ENCODE measurements at regions not wholly inside any gene's neighbourhood (a gene's known extent, or its start where the extent isn't known, plus 50 kb on each side); places are given as distances from the start of the nearest gene placed in this dataset.

- in situ Hi-C loops (cut with MboI; ENCODE audit: low sequenced_read_pairs), result no loop called here
These were observed 131.6 kb upstream of the BMP4 start for GRCh38 chr14:54088271-54088670.

GRCh38 chr14:54090274-54090673, 133.6 kb upstream of the BMP4 start:
- in situ Hi-C loops (cut with MboI; ENCODE audit: low sequenced_read_pairs), result no loop called here

- in situ Hi-C loops (cut with MboI; ENCODE audit: low sequenced_read_pairs), result no loop called here
These were observed 138.1 kb upstream of the BMP4 start for GRCh38 chr14:54094765-54095164.

GRCh38 chr14:54098536-54098935, 141.9 kb upstream of the BMP4 start:
- in situ Hi-C loops (cut with MboI; ENCODE audit: low sequenced_read_pairs), result no loop called here

GRCh38 chr14:54102051-54102456, 145.4 kb upstream of the BMP4 start:
- in situ Hi-C loops (cut with MboI; ENCODE audit: low sequenced_read_pairs), result no loop called here

- in situ Hi-C loops (cut with MboI; ENCODE audit: low sequenced_read_pairs), result no loop called here
These were observed 145.9 kb upstream of the BMP4 start for GRCh38 chr14:54102530-54102929.

GRCh38 chr14:54104601-54105145, 148.0 kb upstream of the BMP4 start:
- in situ Hi-C loops (cut with MboI; ENCODE audit: low sequenced_read_pairs), result no loop called here

- in situ Hi-C loops (cut with MboI; ENCODE audit: low sequenced_read_pairs), result no loop called here
These were observed 148.8 kb upstream of the BMP4 start for GRCh38 chr14:54105406-54105805.

- in situ Hi-C loops (cut with MboI; ENCODE audit: low sequenced_read_pairs), result no loop called here
These were observed 149.3 kb upstream of the BMP4 start for GRCh38 chr14:54105898-54106297.

- in situ Hi-C loops (cut with MboI; ENCODE audit: low sequenced_read_pairs), result no loop called here
These were observed 150.2 kb upstream of the BMP4 start for GRCh38 chr14:54106661-54107377.

- in situ Hi-C loops (cut with MboI; ENCODE audit: low sequenced_read_pairs), result no loop called here
These were observed 152.2 kb upstream of the BMP4 start for GRCh38 chr14:54108481-54109471.

- in situ Hi-C loops (cut with MboI; ENCODE audit: low sequenced_read_pairs), result no loop called here
These were observed 153.0 kb upstream of the BMP4 start for GRCh38 chr14:54109521-54110120.

GRCh38 chr14:54114941-54115340, 158.3 kb upstream of the BMP4 start:
- in situ Hi-C loops (cut with MboI; ENCODE audit: low sequenced_read_pairs), result no loop called here

- in situ Hi-C loops (cut with MboI; ENCODE audit: low sequenced_read_pairs), result no loop called here
These were observed 159.7 kb upstream of the BMP4 start for GRCh38 chr14:54116198-54116885.

- in situ Hi-C loops (cut with MboI; ENCODE audit: low sequenced_read_pairs), result no loop called here
These were observed 160.3 kb upstream of the BMP4 start for GRCh38 chr14:54116972-54117371.

- in situ Hi-C loops (cut with MboI; ENCODE audit: low sequenced_read_pairs), result no loop called here
These were observed 160.8 kb upstream of the BMP4 start for GRCh38 chr14:54117396-54117795.

- in situ Hi-C loops (cut with MboI; ENCODE audit: low sequenced_read_pairs), result no loop called here
These were observed 161.3 kb upstream of the BMP4 start for GRCh38 chr14:54117924-54118323.

- in situ Hi-C loops (cut with MboI; ENCODE audit: low sequenced_read_pairs), result no loop called here
These were observed 163.6 kb upstream of the BMP4 start for GRCh38 chr14:54120260-54120659.

- in situ Hi-C loops (cut with MboI; ENCODE audit: low sequenced_read_pairs), result no loop called here
These were observed 164.9 kb upstream of the BMP4 start for GRCh38 chr14:54121466-54122027.

- in situ Hi-C loops (cut with MboI; ENCODE audit: low sequenced_read_pairs), result no loop called here
These were observed 167.2 kb upstream of the BMP4 start for GRCh38 chr14:54123841-54124240.

Data from HL-60/S4 treated with retinoic acid at 250 ng/mL for 4 days and 3 days (cell line).